NCI-H69 (cell line): ENCODE measurements at regions not wholly inside any gene's neighbourhood (a gene's known extent, or its start where the extent isn't known, plus 50 kb on each side); places are given as distances from the start of the nearest gene placed in this dataset.
A peak's percentile ranks its signal among the peaks of the same experiment; 100 is the strongest.
"Not testable (repeated sequence)": the region's sequence is repeated elsewhere in the genome, so short reads cannot be mapped to it uniquely, and the experiment has no call there.

Experiments
- DNase-seq: peaks from one replicate; lab custom pipeline; 2025; lab: John Stamatoyannopoulos, UW

DNA sequence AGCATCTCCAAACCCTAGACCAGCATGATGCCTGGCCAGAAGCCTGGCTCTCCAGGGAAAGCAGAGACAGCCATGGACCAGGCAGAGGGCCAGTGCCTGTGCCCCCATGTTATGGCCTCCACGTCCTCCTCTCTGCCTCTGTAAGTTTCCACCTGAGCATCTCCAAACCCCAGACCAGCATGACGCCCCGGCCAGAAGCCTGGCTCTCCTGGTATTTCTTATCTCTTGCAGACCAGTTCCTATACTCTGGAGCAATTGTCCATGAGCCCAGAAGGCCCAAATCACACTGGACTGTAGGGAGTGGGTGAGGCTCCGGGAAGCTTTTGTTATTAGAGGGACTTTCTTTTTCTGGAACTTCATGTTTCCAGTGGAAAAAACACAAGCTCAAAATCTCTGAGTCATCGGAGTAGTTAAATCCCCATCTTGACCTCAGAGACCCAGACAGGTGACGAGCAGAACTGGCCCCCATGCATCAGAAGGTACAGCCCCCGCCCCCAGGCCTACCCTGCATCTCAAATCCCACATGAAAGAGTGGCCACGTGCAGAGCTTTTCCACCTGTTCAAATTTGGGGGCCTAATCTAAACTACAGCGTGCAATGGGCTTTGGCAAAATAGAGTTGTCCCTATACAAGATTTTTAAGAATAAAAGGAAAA, 110.2 kb upstream of the FOXQ1 start:
- no peak for DNase-seq

- DNase-seq, result no peak
These were observed 111.3 kb upstream of the FOXQ1 start for GRCh38 chr6:1200409-1201101.

DNA sequence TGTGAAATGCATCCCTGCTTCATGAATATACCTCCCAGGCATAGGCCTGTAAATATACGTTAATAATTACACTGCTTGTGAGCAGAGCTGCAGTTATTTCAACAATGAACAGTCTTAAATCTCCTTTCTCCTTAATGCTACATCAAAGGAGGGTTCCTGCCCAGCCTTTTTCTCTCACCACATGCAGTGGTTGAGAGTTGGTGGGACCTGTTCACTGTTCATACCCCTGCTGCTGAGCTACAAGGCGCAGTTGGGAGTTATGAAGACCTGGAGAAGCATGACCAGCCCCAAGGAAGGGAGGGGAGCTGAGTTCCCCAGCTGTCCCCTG, 111.9 kb upstream of the FOXQ1 start:
- no peak for DNase-seq

DNA sequence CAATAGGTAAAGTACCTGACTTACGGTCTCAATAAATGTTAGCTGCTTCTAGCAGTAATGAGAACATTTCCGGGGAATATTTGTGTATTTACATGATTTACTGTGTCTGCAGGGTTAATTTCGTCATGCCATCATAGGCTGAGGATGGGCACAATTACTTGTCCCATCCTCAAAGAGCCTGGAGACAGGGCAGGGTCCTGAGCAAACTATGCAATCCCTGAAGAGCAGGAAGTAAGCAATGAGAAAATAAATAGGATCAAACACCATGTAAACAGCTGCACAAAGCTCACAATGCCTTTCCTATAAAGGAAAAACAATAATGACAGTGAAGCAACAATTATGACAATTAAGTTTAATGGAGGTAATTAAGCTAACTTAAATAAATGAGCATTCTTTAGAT, 114.6 kb upstream of the FOXQ1 start:
- DNase-seq, result no peak

GRCh38 chr6:1191141-1191630, 120.7 kb upstream of the FOXQ1 start:
- no peak for DNase-seq

- no peak for DNase-seq
These were observed 121.5 kb upstream of the FOXQ1 start for GRCh38 chr6:1190366-1190765.

DNA sequence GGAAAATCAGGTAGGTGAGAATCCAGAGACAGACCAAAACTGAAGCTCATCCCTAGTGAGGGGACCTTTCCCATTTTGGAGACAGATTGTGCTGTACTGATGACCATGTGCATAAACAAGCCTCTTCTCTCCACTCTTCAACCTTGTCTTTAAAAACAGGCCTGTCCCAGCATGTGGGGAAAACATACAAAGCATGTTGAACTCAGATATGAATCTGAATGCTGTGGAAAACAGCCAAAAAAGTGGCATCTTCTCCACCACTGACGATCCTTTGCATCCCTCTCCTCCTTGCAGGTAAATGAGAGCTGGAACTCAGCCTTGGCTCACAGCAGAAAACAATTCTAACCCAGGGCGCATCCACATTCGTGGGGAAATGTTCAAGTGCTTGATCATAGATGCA, 123.7 kb upstream of the FOXQ1 start:
- DNase-seq, result no peak

DNA sequence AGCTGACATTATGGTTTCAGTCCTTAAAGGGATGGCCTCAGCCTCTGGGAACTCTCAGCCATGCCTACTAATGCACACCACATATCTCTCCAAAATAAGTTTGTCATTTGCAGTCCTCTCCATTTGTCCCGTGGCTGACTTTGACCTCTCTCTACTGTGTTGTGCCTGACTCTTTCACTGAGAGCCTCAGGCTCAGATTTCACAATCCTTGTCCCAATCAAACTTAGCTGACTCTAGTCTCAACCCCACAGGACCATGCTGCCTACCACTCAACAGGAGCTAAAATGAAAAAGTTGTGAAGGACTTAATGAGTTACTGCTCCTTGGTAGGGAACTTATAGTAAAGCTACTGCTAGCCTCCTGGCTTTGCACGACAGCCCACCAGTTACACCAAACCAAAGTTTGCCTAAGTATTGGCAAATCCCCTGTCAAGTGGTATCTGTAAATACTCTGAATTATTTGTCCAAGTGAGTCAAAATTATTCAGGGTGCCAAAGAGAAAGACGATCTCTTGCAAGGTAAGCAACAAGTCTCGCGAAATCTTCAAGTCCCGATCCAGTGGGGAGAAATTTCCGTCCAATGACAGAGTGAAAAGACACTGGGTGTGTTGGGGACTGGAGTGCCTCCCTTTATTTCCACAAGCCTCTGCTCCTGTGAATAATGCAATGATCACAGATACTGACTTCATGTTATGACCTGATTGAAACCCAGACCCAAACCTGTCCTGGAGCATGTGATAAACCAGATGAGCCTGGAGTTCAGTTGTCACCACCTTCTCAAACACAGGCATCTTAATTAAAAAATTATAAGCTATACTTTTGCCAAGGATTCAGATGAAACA, 124.4 kb upstream of the FOXQ1 start:
- DNase-seq, result no peak

GRCh38 chr6:1184318-1184717, 127.6 kb upstream of the FOXQ1 start:
- no peak for DNase-seq

- DNase-seq, result no peak
These were observed 129.0 kb upstream of the FOXQ1 start for GRCh38 chr6:1182722-1183521.

DNA sequence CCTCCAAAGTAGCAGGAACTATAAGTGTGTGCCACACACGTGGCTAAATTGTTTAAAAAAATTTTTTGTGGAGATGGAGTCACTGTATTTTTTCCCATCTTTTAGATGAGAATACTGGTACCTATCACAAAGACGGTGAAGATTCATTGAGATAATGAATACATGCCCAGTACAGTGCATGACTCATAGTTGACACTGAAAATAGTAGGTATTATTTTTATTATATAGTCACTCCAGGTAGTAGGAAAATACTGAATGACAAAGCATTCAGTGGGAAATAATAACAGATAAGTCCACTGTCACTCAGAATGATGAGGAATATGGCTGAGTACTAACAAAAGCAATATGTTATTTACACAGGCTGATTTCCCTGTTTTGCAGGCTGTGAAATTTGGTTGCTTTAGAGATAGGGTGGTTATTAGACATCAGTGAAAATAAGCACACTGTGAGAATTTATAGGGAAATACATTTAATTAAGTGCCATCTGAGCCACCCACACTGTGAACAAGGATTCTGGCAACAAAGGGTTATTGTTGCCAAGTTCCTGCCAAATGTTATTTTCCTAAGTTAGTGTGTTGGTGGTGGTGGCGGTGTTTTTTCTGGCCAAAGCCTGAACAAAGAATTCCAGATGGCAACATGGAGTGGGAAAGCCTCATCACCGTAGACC, 129.8 kb upstream of the FOXQ1 start:
- no peak for DNase-seq

- peak; percentile 44 for DNase-seq
These were observed 132.1 kb upstream of the FOXQ1 start for GRCh38 chr6:1179571-1180459.

DNA sequence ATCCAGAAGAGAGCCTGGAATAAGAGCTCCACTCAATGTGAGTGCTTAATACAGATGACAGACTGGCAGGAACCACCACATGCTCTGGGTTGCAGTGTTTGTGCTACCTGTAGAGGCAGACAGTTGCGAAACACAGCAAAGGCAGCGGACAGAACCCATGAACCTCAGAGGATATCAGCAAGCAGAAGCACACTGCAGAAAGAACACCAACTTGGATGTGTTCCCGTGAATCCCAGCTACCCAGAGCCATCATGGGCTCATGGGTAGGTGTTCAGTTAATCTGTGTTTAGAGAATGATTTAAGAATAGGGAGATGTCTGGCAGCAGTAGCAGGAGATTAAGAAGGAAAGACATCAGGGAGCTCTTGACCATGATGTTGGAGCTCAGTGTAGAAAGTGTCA, 133.3 kb upstream of the FOXQ1 start:
- DNase-seq, result no peak

DNA sequence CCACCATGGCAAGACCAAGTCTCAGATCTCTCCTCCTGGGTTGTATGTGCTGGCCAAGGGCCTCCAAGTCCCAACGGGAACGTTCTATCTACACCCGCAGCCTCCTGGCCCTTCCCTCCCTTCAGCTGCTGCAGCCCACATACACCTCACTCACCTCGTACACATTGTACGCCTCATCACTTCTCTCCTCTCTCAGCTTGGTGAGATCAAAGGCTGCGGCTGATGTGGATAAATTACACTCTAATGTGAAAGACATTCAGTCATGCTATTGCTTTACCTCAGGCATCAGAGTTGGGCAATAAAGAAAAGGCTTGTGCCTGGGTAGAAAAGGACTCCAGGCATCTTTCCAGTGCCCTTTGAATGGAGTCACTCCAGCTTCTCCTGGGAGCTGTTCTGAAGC, 135.3 kb upstream of the FOXQ1 start:
- no peak for DNase-seq

- no peak for DNase-seq
These were observed 136.0 kb upstream of the FOXQ1 start for GRCh38 chr6:1175877-1176276.

GRCh38 chr6:1170794-1171193, 141.1 kb upstream of the FOXQ1 start:
- peak; percentile 24 for DNase-seq

DNA sequence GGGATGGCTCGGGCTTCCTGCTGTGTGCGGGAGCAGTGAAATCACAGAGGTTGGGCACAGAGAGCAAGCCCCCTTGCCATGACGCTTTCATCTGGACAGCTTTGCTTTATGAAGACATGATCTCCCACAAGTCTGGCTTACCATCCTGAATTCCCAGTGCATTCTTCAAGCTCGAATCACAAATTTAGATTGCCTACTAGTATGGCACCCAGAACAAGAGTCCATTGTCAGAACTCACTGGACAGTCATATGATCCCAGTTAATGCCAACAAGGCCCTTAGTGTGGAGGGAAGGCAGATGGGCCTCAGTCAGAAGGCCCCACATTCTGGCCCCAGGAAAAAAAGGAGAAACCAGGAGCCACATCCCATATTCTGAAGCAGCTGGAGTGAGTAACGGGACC, 147.3 kb upstream of the FOXQ1 start:
- DNase-seq, result no peak

DNA sequence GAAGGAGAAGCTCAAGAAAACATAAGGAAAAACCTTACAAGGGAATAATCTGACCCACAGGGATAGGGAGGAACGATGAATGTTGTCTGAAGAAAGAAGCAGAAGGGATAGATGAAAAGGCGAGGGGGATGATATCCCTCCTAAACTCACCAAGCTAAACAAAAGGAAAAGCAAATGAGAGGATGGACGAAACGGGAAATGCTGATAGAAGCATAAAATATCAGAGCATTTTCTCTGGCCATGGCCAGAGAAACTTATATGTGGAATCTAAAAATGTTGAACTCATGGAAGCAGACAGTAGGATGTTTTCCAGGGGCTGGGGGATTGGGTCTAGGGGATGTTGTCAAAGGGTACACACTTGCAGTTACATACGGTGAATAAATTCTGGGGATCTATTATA, 148.4 kb upstream of the FOXQ1 start:
- no peak for DNase-seq

DNA sequence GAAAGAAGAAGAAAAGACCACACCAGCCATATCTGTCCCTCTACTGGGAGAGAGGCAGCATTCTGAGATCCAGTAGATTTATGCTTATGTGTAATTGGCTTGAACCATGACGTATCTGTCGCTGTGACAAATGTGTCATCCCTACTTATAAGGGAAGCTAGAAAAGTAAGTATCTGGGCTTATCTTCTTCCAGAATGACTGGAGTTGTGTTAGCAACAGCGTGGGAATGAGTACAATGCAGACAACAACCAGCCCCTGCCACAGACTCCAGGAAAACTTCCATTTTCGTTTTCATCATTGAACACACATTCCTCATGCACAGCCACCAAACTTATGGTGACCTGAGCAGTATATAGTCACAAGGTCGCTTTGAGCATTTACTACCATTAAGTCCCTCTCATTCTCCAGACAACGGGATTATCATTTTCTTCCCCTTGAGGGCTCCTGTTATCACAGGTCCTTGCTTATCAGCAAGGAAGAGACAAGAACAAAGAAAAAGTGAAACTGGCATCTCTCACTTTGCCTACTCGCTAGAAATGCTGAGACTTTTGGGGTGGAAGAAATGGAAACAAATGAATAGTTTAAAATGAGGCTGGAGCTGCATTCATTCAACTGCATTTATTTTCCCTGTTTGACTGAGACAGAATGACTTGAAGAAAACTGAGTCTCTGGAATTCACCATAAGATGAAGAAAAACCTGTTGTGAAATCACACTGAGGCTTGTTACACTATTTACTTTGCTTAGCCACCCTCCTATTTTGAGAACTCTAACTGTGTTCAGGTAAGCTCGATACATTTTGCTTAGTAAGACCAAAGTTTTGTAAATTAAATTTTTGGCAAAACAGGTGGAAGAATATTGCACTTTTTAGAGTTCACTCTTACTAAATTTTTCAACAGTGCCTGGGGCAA, 149.3 kb upstream of the FOXQ1 start:
- no peak for DNase-seq

GRCh38 chr6:1156411-1156810, 155.5 kb upstream of the FOXQ1 start:
- DNase-seq, result not testable (repeated sequence)
